GM19328 (cell line): ENCODE measurements at regions not wholly inside any gene's neighbourhood (a gene's known extent, or its start where the extent isn't known, plus 50 kb on each side); places are given as distances from the start of the nearest gene placed in this dataset.
"Not testable (repeated sequence)": the region's sequence is repeated elsewhere in the genome, so short reads cannot be mapped to it uniquely, and the experiment has no call there.

Experiments used
- ATAC-seq: cut with Tn5 transposase; IDR thresholded peaks from one replicate; pipeline ENCODE4 v1.9.1; 2021; ENCODE audit warnings: mild to moderate bottlenecking, moderate library complexity; ENCODE audit not compliant: unreplicated experiment

DNA sequence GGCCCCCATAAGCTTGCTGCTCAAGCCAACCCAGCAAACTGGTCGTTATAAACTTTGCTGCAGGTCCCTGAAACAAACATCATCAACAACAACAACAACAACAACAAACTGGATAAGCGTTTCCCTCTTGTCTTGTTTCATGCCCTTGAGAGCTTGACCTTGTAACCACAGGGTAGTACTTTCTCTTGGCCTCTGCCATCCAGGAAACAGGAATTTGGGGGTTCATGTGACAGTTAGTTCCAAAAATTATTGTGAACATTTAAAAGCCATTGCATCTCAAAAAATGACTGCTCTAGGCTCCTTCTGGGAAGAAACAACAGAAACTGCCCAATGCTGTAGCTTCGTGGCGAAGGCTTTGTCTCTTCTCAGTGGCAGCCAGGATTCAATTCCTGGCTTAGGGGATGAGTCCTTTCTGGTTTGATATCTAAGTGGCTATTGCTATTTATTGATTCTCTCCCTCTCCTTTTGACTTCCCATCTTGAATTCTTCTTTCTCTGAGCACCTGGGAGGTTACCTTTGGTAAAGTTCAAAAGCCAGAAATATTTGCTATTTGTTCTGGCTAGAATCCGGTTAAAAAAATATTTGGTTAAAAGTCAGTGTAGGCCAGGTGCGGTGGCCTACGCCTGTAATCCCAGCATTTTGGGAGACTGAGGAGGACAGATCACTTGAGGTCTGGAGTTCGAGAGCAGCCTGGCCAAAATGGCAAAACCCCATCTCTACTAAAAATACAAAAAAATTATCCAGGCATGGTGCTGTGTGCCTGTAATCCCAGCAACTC, 52.0 kb upstream of the CPM start:
- no peak for ATAC-seq

DNA sequence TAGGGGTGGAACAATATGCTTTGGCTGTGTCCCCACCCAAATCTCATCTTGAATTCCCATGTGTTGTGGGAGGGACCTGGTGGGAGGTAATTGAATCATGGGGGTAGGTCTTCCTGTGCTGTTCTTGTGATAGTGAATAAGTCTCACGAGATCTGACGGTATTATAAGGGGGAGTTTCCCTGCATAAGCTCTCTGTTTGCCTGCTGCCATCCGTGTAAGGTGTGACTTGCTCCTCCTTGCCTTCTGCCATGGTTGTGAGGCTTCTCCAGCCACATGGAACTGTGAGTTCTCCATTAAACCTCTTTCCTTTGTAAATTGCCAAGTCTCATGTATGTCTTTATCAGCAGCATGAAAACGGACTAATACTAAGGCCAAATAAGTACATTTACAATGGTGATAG, 64.6 kb upstream of the CPM start:
- ATAC-seq: not testable (repeated sequence)

DNA sequence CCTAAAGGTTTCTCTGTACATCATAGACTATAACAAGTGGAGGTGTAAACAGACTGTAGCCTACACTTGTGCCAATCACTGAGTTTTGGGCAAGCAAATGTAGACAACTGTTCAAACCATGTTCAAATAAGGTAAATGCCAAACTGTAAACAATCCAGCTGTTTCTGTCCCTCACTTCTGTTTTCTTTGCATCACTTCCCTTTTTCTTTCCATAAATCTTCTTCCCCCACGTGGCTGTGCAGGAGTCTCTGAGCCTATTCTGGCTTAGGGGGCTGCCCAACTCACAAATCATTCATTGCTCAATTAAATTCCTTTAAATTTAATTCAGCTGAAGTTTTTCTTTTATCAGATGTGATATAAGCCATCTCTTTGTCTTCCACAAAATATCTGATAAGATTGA, 65.1 kb upstream of the CPM start:
- ATAC-seq: no peak

DNA sequence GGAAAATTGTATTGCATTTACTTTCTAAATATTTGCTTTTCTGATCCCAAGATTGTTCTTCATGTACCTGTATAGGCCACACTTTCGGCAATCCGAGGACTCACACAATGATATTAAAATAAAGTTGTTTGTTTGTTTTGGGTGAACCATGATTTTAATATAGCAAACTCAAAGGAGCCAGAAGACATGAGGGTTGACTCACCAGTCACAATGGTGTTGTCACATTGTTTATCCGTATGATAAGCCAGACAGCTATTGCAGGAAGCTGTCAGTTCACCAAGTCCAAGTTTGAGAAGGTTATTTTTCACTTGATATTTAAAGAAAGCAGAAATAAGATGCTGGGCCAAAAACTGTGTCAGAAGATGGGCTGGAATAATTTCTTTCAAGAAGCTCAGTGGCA, 67.1 kb upstream of the CPM start:
- no peak for ATAC-seq

DNA sequence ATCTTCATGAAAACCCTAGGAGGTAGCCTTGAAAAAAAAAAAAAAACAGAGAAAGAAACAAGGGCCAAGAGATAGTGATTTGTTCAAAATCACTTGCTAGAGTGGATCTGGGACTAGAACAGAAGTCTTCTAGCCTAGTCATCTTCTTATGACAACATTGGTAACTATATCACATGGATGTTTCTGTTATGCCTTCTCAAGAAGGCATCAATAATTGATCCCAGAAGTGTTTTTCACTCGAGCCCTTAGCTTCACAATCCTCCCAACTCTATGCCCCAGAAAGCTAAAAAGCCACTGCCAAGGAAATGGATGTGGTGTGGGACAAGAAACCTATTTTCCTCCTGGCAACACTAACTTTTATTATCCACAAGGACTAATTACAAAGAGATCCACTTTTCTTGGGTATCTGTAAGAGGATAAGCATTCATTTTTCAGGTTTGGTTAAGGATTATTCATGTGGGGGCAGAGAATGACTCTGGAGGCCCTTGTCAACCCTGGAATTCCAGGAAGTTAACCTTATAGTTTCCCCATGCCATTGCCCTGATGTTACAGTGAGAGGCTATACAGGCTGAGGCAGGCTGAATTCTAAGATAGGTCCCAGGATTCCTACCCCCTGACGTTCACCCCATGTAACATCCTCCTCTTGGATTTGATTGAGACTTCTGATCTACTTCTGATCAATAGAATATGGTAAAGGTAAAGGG, 67.7 kb upstream of the CPM start:
- no peak for ATAC-seq

DNA sequence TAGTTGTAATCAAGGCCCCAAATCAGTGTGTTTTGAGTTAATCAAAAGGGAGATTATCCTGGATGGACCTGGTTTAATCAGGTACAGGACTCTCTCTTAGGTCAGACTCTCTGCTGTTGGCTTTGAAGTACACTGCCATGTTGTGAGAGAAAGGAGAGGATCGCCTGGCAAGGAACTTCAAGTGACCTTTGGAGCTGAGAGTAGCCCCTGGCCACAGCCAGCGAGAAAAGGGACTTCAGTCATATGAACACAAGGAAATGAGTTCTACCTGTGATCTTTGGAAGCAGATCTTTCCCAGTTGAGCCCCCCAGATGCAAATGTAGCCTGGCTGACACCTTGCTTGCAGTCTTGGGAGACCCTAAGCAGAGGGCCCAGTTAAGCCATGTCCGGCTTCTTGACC, 68.3 kb upstream of the CPM start:
- no peak for ATAC-seq

DNA sequence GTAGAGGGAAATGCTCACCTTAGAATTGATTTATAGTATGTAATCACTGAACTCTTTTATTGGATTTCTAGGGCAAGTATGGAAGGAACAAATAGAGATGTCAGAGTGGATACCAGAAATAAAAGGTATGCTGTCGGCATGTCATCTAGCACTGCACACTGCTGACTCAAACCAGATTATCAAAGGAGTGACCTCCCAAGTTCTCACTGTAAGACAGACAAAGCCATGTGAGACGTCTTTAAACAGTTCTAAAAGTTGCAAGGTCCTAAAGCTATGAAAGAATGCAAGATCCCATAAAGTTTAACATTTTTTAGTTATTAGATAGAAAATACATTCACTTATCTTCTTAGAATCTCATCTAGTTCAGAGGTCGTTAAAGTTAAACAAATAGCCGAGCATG, 70.0 kb upstream of the CPM start:
- ATAC-seq: no peak

DNA sequence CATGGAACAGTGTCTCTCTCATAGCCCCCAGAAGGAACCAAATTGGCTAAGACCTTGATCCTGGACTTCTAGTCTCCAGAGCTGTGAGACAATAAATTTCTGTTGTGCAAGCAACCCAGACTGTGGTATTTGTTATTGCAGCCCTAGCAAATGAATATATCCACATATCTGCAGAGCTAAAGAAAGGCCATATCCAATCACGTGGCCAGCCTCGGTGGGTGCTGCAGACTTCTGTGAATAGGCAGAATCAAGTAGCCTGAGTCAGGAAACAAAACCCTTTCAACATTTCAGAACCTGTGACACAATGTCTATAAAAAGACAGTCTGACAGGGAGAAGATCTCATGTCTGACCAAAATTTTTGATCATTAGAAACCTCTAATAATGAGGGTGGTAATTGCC, 71.0 kb upstream of the CPM start:
- no peak for ATAC-seq

DNA sequence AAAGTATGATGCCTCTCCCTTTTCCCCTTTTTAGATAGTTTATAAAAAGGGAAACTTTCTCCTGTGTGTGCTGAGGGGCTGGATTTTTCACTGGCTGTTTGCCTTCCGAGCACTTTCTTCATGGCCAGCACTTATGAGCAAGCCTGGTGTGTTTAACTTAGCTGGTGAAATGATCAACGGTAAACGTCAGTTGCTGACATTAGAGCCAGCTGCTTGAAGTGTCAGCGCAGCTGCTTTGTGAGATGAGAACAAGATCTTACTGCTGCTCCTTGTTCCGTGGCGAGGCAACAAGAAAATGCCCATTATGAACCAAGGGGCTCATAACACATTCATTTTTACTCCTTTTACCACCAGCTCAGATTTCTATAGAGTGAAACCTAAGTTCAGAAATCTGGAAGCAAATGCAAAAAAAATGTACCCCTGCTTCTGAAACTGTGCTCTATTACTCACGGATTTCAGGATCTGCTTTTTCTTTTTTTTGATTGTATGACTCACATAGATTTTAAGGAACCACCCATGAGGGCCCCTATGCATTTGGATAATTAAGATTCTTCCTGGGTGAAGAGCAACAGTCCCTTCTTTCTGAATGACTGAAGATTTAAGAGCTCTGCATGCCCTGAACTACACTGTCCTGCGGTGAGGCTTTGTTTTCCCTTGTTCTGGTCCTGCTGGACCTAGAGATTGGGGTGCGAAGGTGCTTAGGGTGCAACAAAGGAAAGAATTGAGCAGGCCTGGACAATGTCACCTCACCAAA, 74.3 kb upstream of the CPM start:
- no peak for ATAC-seq

DNA sequence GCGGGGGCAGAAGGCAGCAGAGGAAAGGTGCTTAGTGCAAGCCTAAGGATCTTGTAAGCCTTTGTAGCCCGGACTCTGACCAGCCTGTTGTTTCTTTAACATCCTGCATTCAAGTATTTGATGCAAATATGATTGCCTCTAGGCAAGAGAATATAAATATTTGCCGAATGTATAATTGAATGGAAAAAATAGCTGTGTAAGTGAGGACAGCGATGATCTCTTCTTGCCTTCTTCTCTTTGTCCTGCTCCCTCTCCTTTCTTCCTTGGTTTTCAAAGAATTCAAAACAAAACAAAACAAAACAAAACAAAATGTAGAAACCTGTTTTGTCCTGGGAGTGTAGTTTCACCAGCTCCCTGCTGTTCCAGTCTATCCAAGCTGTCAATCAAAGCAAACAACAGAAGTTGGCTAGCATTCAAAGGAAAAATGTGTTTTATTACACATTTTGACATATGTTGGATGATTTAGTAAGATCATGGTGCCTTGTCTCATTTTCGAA, 74.9 kb upstream of the CPM start:
- no peak for ATAC-seq

DNA sequence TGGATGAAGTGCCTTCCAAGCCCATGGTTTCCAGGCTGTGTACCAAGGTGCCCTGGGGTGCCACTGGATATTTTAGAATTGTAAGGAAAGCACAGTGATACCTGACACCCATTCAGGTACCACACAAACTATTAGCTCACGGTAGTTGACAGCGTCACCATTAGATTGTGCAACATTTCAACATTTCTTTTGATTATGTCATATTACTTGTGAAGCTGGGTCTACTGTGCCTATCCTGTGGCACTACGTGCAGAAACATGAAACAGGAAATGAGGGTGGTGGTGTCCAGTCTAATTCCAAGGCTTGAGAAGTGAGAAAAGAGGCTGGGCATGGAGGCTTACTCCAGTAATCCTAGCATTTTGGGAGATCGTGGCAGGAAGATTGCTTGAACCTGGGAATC, 75.5 kb upstream of the CPM start:
- no peak for ATAC-seq

DNA sequence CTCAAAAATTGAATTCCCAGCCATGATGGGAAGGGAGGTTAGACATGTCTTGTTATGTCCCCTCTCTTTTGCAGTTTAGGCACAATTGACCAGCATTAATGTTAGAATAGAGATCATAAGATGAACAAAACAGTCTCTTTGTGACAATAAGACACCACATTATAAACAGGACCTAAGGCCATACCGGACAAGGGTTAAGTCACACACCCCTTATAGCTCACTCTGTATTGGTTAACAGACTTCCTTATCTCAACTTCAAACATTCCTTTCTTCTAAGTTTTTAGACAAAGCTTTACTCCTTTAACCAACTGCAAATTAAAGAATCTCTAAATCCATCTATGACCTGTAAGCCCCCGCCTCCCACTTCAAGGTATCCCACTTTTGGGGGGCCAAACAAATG, 81.1 kb upstream of the CPM start:
- ATAC-seq: no peak

DNA sequence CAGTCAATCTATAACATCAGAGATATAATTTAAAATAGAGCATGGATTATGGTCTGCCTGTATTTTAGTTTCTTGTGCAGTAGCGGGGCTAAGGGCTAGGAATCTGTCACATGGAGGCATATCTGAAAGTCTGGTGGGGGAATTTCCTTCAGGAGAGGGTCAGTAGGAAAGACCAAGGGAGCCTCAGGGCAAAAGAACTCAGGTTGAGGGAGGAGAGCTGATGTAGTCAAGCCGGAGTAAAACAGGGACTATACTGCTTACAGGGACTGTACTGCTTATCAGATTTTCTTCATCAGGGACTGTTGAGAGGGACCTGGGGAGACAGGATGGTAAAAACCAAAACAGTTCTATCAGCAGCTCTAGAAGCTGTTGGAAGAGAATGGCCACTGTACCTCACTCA, 82.0 kb upstream of the CPM start:
- ATAC-seq: no peak

DNA sequence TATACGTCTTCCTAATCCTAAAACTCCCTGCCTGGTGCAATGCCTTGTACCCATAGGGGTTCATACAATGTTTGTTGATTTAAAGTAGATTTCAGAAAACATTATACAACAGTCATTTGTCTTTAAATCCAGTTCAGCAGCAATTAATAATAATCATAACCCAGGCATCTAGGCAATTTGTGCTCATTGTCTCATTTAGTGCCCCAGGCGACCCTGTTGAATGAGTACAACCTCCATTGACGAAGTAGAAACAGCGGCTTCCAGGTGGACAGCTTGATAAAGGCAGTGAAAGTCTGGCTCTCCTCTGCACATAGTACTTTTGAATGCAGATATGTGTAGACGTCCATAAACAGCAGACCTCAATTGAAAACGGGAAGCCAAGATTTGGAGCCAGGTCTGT, 82.9 kb upstream of the CPM start:
- no peak for ATAC-seq

DNA sequence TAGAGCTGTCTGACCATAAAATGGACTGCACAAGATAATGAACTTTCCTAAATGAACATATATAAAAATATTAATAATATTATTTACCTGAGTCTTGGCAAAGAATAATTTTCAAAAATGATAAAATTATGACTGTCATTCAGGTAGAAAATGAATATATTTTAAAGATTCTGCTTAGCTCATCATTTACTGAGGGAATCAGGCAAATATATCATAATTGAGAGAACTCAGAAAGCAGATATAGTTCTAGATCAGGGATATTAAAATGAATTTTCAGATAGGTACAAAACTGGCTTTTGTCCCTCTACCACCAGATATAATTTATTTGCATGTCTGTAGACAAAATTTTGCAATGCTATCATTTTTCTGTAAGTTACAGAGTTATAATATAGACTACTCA, 86.1 kb upstream of the CPM start:
- no peak for ATAC-seq

DNA sequence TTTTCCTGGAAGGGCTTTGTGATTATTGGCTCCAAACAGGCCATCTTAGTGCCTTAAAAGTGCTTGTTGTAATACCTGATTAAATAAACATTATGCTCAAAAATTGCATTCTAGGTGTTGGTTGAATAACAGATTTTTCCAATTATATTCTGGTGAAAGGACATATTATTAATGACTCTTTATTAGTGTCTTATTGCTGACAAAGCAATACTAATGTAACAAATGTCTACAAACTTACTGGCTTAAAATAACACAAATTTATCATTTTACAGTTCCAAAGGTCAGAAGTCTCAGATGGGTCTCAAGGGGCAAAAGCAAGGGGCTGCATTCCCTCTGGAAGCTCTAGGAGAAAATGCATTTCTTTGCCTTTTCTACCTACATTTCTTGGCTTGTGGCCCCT, 86.9 kb upstream of the CPM start:
- ATAC-seq: no peak

DNA sequence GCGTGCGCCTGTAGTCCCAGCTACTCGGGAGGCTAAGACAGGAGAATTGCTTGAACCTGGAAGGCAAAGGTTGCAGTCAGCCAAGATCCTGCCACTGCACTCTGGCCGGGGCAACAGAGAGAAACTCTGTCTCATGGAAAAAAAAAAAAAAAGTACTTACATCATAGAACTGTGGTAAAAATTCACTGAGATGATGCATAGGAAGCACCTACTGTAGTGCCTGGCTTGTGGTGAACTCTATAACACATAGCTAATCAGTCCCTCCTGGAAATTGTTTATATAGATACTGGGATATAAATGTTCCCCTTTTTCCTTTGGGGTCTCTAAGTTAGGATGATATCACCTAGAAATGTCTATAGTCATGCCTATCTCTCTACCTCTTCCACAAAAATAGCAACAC, 89.7 kb upstream of the CPM start:
- no peak for ATAC-seq

DNA sequence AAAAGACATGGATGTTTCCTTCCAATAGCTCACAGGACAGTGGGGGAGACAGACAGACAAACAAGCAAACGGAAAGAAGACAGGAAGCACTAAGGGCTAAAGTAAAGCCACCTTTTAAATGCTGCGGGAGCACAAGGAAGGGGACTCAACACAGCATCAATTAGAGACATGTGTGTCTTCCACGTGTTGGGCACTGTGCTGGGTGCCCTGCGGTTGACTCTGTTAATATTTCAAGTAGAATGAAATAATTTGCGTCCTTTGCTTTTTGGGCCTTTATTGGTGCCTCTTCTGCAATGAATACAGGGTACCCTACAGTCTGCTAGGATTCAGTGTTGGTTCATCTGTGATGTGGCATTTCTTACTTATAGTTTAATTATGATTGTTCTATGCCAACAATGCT, 90.9 kb upstream of the CPM start:
- ATAC-seq: no peak

DNA sequence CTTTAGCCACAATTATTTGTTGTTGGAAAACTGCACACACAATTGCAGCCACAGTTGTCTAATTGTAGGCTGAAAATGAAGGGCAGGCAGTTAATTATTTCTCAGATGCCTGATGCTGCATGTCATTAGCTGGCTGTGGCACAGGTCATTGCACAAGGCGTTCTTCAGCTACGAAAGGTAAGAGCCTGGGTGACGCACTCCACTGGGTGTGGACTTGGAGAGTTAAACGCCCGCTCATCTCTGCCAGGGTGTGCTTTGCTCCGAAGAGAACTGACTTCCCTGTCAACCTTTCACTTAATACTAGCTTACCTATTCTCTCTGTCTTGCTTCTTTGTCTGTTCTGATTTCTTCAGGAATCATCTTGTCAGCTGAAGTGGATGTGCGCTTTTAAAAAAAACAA, 91.4 kb upstream of the CPM start:
- no peak for ATAC-seq

DNA sequence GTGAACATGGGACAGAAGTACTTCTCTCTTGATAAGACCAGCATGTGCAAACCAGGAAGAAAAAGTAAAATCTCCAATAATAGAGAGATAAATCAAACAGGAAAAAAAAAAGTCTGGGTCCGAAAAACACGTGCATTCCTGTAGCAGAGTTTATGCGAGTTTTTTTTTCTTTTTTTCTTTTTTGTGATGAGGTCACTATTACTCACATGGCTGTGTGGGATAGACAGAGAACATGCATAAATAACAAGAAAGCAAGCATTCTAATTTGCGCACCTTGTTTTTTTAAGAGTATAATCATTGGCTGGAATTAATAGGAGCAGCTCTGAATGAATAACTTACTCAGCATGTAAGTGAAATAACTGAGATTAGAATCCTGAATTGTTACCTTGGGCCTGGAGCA, 91.9 kb upstream of the CPM start:
- no peak for ATAC-seq

DNA sequence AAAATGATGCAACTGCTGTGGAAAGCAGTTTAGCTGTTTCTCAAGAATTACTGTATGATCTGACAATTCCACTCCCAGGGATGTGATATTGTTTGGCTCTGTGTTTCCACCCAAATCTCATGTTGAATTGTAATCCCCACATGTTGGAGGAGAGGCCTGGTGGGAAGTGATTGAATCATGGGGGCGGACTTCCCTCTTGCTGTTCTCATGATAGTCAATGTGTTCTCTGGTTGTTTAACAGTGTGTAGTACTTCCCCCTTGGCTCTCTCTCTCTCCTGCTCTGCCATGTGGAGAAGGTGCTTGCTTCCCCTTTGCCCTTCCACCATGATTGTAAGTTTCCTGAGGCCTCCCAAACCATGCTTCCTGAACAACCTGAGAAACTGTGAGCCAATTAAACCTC, 93.4 kb upstream of the CPM start:
- ATAC-seq: no peak

DNA sequence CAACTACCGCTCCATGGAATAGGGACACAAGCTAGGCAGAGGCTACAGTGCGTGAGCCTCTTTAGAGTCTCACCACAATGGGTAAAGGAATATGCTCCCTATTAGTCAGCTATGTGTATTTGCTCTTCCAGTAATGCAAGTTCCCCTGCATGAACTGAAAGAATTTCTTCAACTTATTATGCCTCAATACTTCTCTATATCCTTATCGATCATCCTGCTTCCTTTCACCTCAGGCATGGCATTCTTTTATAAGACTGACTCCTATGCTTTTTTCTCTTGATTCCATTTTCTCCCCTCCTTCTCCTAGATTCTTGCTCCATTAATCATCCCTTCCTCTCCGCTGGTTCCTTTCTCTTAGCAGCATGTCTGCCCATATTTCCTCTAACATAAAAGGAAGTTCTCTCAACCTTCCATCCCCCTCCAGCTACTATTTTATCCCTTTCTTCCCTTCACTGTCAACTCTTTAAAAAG, 94.5 kb upstream of the CPM start:
- ATAC-seq: no peak
